DMS153 treated with DMSO at 0.1 percent for 48 hours (cell line): ENCODE measurements at regions not wholly inside any gene's neighbourhood (a gene's known extent, or its start where the extent isn't known, plus 50 kb on each side); places are given as distances from the start of the nearest gene placed in this dataset.
"Not testable (repeated sequence)": the region's sequence is repeated elsewhere in the genome, so short reads cannot be mapped to it uniquely, and the experiment has no call there.

Experiments used
- DNase-seq: peaks from one replicate; lab custom pipeline; 2025; ENCODE audit not compliant: unreplicated experiment; lab: John Stamatoyannopoulos, UW

DNA sequence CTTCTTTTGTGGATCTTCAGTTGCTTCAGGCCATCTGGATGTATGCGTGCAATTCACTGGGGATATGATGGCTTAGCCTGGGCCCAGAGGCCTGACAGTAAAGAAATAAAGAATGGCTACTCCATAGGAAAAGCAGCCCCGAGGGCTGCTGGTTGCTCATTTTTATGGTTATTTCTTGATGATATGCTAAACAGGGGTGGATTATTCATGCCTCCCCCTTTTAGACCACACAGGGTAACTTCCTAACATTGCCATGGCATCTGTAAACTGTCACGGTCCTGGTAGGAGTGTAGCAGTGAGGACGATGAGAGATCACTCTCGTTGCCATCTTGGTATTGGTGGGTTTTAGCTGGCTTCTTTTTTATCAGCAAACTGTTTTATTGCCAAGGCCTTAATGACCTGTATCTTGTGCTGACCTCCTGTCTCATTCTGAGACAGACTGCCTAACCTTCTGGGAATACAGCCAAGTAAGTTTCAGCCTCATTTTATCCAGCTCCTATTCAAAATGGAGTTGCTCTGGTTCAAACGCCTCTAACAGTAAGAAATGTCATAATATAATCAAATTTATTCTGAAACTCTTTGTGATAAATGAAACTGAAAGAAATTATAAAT is 60.5 kb downstream of the DSEL start:
- DNase-seq: no peak

- no peak for DNase-seq
Observed at GRCh38 chr18:67453901-67454300, 62.6 kb downstream of the DSEL start.

GRCh38 chr18:67451960-67452359 is 64.6 kb downstream of the DSEL start:
- DNase-seq: no peak

DNA sequence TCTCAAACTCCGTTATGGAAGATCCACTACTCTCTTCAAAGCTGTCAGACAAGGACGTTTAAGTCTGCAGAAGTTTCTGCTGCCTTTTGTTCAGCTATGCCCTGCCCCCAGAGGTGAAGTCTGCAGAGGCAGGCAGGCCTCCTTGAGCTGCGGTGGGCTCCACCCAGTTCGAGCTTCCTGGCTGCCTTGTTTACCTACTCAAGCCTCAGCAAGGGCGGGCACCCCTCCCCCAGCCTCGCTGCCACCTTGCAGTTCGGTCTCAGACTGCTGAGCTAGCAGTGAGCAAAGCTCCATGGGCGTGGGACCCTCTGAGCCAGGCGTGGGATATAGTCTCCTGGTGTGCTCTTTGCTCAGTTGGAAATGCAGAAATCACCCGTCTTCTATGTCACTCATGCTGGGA is 65.4 kb downstream of the DSEL start:
- not testable (repeated sequence) for DNase-seq

- no peak for DNase-seq
Observed at GRCh38 chr18:67433971-67434370, 82.5 kb downstream of the DSEL start.

DNA sequence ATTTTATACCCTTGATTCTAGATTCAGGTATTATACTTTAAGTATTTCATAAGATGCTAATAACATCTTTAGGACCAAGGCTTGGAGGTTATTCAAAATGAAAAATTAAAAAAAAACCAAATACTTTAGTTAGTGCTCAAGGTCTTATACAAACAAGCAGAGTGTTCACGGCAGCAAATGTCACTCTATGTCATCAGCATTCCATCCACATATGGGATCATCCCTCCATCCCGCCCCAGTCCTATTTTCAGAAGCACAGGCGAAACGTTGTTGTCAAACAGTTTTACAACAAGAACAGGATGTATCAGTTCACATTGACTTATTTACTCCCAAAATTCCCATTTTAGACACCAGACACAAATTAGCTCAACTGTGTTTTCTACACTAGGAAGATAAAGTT is 83.7 kb downstream of the DSEL start:
- no peak for DNase-seq

- DNase-seq: no peak
Observed at GRCh38 chr18:67428805-67429204, 87.7 kb downstream of the DSEL start.

- no peak for DNase-seq
Observed at GRCh38 chr18:67428158-67428557, 88.4 kb downstream of the DSEL start.

DNA sequence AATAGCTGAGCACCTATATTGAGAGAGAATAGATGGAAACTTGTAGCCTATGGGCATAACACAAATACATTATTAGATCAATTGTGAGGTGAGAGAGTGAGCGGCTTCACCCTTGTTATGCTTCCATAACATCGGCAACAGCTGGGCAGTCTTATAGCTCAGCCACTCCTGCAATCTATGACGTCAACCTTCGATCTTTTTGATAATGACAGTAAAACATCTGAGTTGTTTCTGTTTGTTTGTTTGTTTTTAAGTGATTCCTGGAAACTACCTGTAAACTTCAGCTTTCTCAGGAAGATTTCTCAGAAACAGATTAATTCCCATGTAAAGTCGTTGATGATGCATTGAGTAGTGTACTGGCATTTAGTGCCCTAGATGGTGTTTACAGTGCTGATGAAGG is 90.0 kb downstream of the DSEL start:
- no peak for DNase-seq

- DNase-seq: no peak
Observed at GRCh38 chr18:67425672-67426071, 90.8 kb downstream of the DSEL start.

DNA sequence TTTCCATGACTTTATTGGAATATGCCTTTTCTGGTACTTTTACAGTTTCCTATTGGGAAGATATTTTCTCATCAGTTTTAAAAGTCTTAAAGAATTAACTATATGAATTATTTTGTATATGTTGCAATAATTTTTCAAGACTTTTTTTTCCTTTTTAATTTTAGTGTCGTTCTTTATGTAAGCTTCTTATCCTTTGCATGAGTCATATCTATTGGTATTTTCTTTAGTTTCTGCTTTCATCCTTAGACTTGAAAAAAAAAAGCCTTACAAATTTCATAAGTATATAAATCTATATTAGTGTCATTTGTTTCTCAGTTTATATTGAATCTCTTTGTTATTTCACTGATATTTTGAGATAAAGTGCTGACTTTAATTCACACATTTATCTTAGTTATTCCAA is 94.9 kb downstream of the DSEL start:
- no peak for DNase-seq

DNA sequence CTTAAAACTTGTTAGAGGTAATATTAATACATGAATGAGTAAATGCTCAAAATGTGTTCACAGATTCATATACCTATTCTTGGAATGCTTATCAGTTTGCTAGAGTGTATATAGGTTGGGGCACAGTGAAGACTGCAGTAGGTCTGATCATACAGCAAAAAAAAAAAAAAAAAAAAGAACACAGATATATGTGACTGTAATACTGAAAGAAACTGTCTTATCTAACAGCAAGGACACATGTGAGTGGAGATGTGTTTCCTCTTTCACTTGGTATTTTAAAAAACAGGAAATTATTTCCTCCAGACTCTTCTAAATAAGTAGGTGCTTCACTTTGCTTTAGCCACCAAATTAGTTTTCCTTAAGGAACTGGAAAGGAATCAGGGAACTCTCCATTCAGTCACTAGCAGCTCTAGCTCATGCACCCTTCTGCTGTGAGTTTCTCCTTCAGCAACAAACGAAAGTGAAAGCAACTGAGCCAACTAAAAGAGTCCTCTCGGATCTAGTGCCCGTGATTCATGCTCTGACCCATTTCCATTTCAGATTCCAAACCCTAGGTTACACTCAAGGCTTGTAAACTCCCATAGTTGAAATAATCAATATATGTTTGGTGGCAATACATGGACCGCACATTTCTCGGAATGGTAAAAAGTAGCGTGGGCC is 98.5 kb downstream of the DSEL start:
- DNase-seq: no peak

- DNase-seq: no peak
Observed at GRCh38 chr18:67411116-67411515, 105.4 kb downstream of the DSEL start.

DNA sequence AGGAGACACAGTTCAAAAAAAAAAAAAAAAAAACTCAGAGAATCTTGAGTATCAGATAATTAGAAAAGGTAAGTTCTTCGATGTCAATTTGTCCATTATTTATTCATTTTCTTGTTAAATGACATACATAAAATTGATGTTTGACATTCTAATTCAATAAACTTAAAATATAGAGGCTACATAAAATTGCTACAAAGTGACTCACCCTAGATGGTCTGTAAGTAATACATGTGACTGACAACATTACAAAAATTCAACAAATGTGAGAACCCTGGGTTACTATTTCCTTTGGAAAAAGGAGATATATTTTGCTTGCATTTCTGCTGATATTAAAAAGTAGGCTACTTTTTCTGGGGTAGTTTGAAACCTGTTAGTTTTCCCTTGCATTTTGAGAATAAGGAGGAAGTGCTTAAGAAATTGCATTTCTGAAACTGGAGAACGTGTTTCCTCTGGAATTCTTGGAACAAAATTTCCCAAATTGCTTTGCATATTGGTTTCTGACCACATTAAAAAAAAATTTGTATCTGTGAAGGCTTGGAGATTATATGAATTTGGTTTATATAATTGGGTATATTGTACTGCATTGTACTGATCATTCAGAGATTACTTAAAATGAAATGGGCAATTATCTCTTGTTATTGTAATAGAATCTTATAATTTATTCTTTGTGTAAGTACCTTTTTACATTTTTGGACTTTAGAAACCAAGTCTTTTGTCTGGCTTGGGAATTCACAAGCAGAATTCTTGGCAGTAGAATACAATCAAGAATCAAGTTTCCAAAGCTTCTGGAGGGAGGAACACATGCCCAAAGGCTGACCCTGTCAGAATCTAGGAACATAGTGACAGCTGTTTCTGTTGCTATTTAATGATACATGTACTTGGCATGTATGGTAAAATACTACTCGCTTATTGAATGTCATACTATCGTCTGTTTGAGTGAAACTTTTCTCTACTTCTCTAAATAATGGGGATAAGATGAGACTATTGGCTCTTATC is 106.1 kb downstream of the DSEL start:
- no peak for DNase-seq

DNA sequence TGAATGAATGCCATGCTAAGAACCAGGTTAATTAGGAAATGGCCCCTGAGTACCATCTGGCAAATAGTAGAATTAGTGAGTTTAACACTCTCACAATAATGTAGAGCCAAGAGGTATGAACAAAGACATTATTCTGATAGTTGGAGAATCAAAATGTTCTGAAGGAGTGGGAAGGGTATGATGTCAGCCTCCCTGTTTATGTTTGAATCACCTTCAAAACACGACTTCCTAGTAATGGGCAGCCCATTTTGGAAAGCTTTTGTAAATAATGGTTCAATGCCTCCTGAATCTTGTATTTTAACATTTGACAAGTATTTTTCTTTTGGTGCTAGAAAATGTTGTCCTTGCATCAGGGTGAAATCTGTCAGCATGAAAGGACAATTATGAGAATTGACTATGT is 108.3 kb downstream of the DSEL start:
- no peak for DNase-seq

- DNase-seq: no peak
Observed at GRCh38 chr18:67406714-67407113, 109.8 kb downstream of the DSEL start.

DNA sequence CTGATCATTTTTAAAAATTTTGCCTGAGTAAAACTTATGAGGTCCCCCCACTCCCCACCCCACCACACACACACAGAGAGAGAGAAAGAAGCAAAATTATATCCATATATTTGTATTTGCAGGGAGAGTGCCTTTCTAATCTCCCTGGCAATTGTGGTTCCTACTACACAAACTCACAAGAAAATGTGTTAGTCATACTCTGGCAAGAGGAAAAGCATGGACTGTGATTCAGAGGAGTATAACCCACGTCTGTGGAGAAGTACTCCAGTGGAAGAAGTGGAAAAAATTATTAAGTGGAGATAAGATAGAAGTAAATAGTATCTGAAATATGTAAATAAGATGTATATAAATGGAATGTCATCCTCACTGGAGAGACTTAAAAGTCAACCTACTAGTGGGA is 114.0 kb downstream of the DSEL start:
- DNase-seq: no peak

DNA sequence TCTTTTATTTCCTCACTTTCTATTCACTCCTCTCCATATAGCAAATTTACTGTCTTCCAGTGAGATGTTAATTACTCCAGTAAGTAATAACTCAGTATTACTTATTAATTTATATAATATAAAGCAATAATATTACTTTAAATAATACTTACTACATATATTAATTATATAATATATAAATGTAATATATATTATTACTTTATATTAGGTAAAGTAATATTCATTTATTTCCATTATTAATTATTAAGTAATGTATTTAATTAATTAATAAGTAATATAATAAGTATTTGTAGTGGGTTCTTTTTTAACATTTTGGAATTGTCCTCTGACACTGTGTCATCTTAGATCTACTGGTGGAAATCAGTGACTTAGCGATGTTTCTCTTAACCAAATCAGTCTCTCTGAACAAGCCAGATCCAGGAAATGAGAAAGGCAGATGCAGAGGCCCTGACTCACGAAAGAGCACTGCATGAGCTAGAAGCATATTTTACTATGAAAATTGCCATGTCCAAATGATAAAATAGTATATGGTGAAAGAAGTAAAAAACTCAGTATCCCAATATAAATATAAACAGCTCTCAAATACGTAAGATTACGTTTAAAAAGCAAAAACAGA is 115.9 kb downstream of the DSEL start:
- DNase-seq: no peak

DNA sequence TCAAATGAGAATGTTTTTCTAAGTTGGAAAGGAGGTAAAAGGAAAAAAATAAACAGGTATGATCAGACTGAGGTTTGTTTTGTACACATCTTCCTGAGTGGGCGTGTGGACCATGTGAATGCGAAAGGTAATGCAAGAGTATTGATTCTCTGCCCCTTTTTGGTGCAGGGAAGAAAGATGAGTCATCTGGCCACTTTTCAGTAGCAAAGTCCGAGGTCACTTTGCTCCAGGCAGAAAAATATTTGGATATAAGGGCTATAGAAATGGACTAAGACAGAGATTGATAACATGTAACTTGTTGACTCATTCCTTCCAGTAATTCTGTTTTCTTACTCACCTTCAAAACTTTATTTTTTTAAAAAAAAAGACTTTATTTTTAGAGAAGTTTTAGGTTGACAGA is 130.5 kb downstream of the DSEL start:
- no peak for DNase-seq

DNA sequence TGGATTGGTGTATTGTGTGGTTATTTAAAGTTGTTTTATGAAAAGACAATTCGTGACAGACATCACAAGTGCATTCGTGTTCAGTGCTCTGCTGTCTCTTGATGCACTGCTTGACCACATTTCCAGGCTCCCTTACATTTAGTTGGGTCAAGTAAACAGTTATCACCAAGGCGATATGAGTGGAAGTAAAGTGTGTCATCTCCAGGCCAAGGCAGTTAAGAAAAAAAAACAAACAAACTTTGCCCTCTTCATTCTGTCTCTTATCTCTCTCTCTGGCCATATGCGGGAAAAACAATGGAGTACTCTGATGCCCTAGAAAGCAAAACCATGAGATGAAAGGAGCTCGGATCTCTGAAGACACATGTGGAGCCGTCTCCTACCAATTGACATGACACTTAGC is 131.1 kb downstream of the DSEL start:
- DNase-seq: no peak

DNA sequence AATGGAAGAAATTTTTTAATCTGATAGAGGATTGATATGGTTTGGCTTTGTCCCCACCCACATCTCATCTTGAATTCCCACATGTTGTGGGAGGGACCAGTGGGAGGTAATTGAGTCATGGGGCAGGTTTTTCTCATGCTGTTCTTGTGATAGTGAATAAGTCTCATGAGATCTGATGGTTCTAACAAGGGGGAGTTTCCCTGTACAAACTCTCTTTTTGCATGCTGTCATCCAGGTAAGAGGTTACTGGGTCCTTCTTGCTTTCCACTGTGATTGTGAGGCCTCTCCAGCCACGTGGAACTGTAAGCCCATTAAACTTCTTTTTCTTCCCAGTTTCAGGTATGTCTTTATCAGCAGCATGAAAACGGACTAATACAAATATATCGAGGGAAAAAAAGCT is 132.5 kb downstream of the DSEL start:
- not testable (repeated sequence) for DNase-seq
